Hepatocyte (in vitro differentiated cells): ENCODE measurements at regions not wholly inside any gene's neighbourhood (a gene's known extent, or its start where the extent isn't known, plus 50 kb on each side); places are given as distances from the start of the nearest gene placed in this dataset.

ENCODE experiments used
- CTCF ChIP-seq: fragments of 200-600 bp; sonication (generic); IDR thresholded peaks from 2 replicates; pipeline ENCODE4 v1.5.1; 2016; ENCODE audit warnings: antibody characterized with exemption, mild to moderate bottlenecking; ENCODE audit not compliant: poor library complexity
- EZH2 ChIP-seq: fragments of 200-600 bp; sonication (generic); IDR thresholded peaks from 2 replicates; pipeline ENCODE4 v1.6.1; 2016; ENCODE audit warnings: antibody characterized with exemption, mild to moderate bottlenecking, borderline replicate concordance

GRCh38 chr6:98335594-98335993, 498.8 kb upstream of the POU3F2 start:
- TF ChIP-seq CTCF (no peak), EZH2 (no peak)
